ENCODE measurements at regions not wholly inside any gene's neighbourhood (a gene's known extent, or its start where the extent isn't known, plus 50 kb on each side); places are given as distances from the start of the nearest gene placed in this dataset.
"Not testable (repeated sequence)": the region's sequence is repeated elsewhere in the genome, so short reads cannot be mapped to it uniquely, and the experiment has no call there.

GRCh38 chr2:38482710-38483109 is 105.6 kb upstream of the ATL2 start:
- not testable (repeated sequence) for DNase-seq

- DNase-seq = no peak
These were observed 103.5 kb upstream of the ATL2 start for GRCh38 chr2:38480617-38481016.

GRCh38 chr2:38477006-38477405 is 99.9 kb upstream of the ATL2 start:
- no peak for DNase-seq

GRCh38 chr2:38475567-38475881 is 98.5 kb upstream of the ATL2 start:
- DNase-seq = no peak

GRCh38 chr2:38474715-38475566 is 97.9 kb upstream of the ATL2 start:
- peak; percentile 85 for DNase-seq

- DNase-seq = no peak
These were observed 97.0 kb upstream of the ATL2 start for GRCh38 chr2:38474021-38474456.

- no peak for DNase-seq
These were observed 96.4 kb upstream of the ATL2 start for GRCh38 chr2:38473333-38474005.

- no peak for DNase-seq
These were observed 93.0 kb upstream of the ATL2 start for GRCh38 chr2:38470115-38470514.

- DNase-seq = no peak
These were observed 90.8 kb upstream of the ATL2 start for GRCh38 chr2:38467768-38468455.

- DNase-seq = no peak
These were observed 90.0 kb upstream of the ATL2 start for GRCh38 chr2:38466876-38467767.

GRCh38 chr2:38466409-38466808 is 89.3 kb upstream of the ATL2 start:
- DNase-seq = no peak

- peak; percentile 65 for DNase-seq
These were observed 88.7 kb upstream of the ATL2 start for GRCh38 chr2:38465789-38466127.

GRCh38 chr2:38464971-38465788 is 88.1 kb upstream of the ATL2 start:
- DNase-seq = no peak

GRCh38 chr2:38463752-38464151 is 86.7 kb upstream of the ATL2 start:
- DNase-seq = no peak

- peak; percentile 58 for DNase-seq
These were observed 85.1 kb upstream of the ATL2 start for GRCh38 chr2:38462121-38462661.

GRCh38 chr2:38461470-38461869 is 84.4 kb upstream of the ATL2 start:
- DNase-seq = no peak

GRCh38 chr2:38460313-38460712 is 83.2 kb upstream of the ATL2 start:
- peak; percentile 14 for DNase-seq

- no peak for DNase-seq
These were observed 77.0 kb upstream of the ATL2 start for GRCh38 chr2:38454081-38454480.

- DNase-seq = not testable (repeated sequence)
These were observed 74.7 kb upstream of the ATL2 start for GRCh38 chr2:38451778-38452177.

- no peak for DNase-seq
These were observed 73.4 kb upstream of the ATL2 start for GRCh38 chr2:38450509-38450908.

- no peak for DNase-seq
These were observed 71.8 kb upstream of the ATL2 start for GRCh38 chr2:38448692-38449410.
